GM19043 (cell line): ENCODE measurements at regions not wholly inside any gene's neighbourhood (a gene's known extent, or its start where the extent isn't known, plus 50 kb on each side); places are given as distances from the start of the nearest gene placed in this dataset.
"Not testable (repeated sequence)": the region's sequence is repeated elsewhere in the genome, so short reads cannot be mapped to it uniquely, and the experiment has no call there.

ENCODE experiments used
- ATAC-seq: cut with Tn5 transposase; IDR thresholded peaks from one replicate; pipeline ENCODE4 v1.9.1; 2021; ENCODE audit warnings: low read depth; ENCODE audit not compliant: unreplicated experiment

GRCh38 chr16:65323655-65324237 is 201.9 kb upstream of the CDH11 start:
- ATAC-seq, result no peak

GRCh38 chr16:65319621-65320231 is 197.9 kb upstream of the CDH11 start:
- no peak for ATAC-seq

- no peak for ATAC-seq
Measured at GRCh38 chr16:65318590-65319257, 196.9 kb upstream of the CDH11 start.

GRCh38 chr16:65318138-65318537 is 196.3 kb upstream of the CDH11 start:
- no peak for ATAC-seq

GRCh38 chr16:65316808-65317207 is 194.9 kb upstream of the CDH11 start:
- no peak for ATAC-seq

- no peak for ATAC-seq
Measured at GRCh38 chr16:65315081-65315780, 193.4 kb upstream of the CDH11 start.

- no peak for ATAC-seq
Measured at GRCh38 chr16:65314627-65315008, 192.8 kb upstream of the CDH11 start.

GRCh38 chr16:65313936-65314626 is 192.2 kb upstream of the CDH11 start:
- no peak for ATAC-seq

- ATAC-seq, result no peak
Measured at GRCh38 chr16:65312795-65313194, 190.9 kb upstream of the CDH11 start.

GRCh38 chr16:65312071-65312470 is 190.2 kb upstream of the CDH11 start:
- no peak for ATAC-seq

- ATAC-seq, result not testable (repeated sequence)
Measured at GRCh38 chr16:65310491-65310890, 188.6 kb upstream of the CDH11 start.

GRCh38 chr16:65309354-65309753 is 187.5 kb upstream of the CDH11 start:
- ATAC-seq, result no peak

- ATAC-seq, result no peak
Measured at GRCh38 chr16:65308506-65308905, 186.6 kb upstream of the CDH11 start.

- ATAC-seq, result no peak
Measured at GRCh38 chr16:65307286-65307685, 185.4 kb upstream of the CDH11 start.

- ATAC-seq, result no peak
Measured at GRCh38 chr16:65306722-65307121, 184.9 kb upstream of the CDH11 start.

- no peak for ATAC-seq
Measured at GRCh38 chr16:65306300-65306699, 184.4 kb upstream of the CDH11 start.

- no peak for ATAC-seq
Measured at GRCh38 chr16:65305266-65305959, 183.6 kb upstream of the CDH11 start.

- no peak for ATAC-seq
Measured at GRCh38 chr16:65301029-65301428, 179.2 kb upstream of the CDH11 start.

GRCh38 chr16:65297453-65297852 is 175.6 kb upstream of the CDH11 start:
- ATAC-seq, result no peak

- ATAC-seq, result no peak
Measured at GRCh38 chr16:65295527-65295926, 173.7 kb upstream of the CDH11 start.
